Left renal cortex interstitium (tissue), 4 donors: ENCODE measurements at regions not wholly inside any gene's neighbourhood (a gene's known extent, or its start where the extent isn't known, plus 50 kb on each side); places are given as distances from the start of the nearest gene placed in this dataset.

Experiments used
- DNase-seq, 4 donors: peaks; one replicate each; pipeline ENCODE4 v3.0.0-alpha.2; 2013; ENCODE audit warnings: low read depth in 4 of 4, low spot score in 2 of 4, missing footprints in 1 of 4

DNA sequence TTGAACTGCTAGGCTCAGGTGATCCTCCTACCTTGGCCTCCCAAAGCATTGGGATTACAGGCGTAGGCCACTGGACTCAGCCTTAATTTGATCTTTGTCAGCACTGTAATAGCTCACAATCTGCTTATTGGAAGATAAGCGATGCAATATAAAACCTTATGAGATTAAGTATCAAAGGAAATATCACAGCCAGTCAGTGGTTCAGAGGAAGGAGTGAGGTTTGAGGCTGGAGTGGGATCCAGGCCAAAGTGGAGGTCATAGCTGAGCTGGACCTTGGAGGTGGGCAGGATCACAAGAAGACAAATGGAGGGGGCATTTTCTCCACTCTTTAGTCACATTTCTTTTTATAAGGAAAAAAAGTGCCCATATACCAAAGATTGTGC, 228.5 kb downstream of the RHOU start:
- no peak for DNase-seq

DNA sequence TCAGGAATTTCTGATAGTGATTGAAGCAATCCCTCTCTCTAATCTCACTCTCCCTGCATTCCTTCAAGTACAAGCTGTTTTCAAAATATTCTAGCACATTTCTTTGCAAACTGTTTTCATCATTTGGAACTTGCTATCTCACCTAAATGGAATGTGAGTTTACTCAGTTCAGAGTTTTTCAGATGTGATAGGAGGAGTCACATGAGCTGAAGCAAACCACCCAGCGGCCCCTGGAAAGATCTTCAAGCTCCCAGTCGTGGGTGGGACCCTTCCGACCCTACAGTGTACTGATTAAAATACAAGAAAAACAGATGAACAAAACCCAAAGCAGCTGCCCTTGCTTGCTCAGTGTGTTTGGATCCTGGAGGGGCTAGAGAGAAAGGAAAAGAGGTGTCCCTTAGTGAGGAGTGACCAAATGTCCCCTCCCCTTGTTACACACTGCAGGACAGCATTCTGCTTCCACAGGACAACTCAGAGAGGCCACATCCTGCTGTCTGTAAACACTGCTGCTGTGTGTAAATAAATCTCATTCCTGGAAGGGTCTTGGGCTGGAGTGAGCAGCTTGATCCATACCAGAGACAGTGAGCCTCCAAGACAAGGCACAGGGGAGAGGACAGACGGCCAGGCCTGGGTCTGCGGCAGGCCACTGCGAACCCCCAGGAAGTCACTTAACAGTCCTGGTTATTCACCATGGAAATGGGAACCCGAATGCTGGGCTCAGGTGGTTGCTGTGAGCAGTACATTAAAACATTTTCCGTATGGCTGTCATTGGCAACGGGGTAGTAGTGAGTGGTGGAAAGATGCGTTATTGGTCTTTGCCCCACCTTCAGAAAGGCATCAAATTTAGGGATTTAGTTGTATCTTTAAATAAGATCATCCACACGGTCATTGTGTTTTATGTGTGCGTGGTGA, 229.2 kb downstream of the RHOU start:
- DNase-seq = no peak

DNA sequence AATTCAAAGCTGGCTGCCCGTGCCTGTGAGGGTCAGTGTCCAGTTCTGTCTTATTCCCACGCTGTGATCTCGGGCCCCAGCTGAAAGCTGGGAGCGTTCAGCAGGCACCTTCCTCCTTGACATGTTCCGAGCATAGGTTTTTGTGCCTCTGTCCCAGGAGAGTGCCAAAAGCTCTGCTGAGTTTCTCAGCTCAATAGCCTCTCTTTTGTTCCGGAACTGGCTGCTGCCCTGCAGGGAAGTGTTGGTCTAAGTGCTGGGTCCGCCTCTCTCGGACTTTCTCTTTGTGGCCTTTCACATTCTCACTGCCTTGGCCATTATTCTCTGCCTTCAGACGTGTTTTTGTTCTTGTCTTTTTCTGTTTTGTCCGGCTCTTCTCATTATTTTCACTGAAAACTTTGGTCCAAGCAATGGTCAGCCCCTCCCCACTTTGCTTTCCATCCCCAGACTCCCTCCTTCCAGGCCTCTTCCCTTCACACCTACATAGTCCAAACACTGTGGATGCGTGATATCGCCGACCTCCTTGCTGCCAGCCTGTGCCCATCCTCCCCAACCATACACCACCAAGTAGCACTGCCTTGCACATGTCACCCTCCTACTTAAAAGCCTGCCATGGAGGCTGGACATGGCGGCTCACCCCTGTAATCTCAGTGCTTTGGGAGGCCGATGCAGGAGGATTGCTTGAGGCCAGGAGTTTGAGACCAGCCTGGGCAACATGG, 233.8 kb downstream of the RHOU start:
- DNase-seq = no peak

DNA sequence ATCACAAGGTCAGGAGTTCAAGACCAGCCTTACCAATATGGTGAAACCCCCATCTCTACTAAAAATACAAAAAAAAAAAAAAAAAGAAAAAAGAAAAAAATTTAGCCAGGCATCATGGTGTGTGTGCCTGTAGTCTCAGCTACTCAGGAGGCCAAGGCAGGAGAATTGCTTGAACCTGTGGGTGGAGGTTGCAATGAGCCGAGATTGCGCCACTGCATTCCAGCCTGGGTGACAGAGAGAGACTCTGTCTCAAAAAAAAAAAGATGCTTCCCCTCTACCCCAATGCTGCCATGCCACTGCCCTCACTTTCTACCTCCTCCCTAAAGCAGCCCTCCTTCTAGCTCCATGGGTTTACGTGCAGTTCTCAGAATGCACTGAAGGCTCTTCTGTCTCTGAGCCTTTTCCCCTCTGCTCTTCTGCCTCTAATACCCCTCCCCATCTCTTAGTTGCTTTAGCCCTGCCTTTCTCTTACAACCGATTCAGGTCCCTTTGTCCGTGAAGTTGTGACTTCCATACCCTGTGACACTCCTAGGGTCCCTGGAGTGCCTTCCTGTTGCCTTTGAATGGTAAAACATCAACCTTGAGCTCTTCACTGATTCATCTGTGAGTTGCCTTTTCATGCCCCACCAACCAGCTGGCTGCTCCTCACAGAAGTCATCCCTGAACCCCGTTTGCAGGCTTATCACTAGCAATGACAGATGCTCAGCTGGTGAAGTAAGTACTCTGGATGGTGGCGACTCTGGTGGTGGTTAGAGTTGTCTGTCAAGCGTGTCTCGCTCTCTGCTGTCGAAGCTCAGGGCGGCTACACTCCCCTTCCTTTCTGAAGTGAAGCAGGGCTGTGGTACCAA, 234.9 kb downstream of the RHOU start:
- DNase-seq = no peak

DNA sequence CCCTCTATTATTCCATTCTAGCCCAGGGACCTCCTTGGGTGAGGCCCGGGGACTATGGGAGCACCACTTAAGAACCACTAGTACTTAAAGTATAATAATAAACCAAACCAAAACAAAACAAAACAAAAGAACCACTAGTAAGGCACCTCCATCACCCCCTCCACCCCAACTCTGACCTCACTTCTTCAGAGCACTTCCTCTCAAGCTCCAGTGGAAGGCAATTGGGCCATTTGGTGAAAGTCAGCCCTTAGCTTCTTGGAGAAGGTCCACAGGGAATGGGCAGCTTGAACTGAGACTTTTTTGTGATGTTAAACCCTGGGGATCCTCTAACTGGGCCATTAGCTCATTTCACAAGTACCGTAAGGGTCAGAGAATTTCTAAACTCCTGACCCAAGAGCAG, 237.3 kb downstream of the RHOU start:
- DNase-seq = no peak

DNA sequence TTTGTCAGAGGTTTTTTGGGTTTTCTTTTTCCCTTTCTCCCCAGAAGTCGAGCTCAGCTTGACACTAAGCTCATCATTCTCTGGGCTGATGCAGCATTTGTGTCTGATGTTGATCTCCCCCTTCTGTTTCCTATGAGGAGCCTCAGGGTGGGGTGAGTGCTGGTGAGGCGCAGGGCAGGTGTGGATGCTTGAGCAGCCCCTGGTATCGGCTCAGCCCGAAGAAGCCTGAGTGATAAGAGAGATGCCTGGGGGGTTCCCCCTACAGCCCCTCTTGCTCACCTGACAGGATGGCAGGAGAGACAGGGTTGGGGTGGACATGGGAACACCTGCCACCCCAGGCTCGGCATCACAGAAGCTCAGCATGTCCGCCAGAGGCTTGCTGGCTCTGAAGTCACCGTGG, 239.0 kb downstream of the RHOU start:
- no peak for DNase-seq

DNA sequence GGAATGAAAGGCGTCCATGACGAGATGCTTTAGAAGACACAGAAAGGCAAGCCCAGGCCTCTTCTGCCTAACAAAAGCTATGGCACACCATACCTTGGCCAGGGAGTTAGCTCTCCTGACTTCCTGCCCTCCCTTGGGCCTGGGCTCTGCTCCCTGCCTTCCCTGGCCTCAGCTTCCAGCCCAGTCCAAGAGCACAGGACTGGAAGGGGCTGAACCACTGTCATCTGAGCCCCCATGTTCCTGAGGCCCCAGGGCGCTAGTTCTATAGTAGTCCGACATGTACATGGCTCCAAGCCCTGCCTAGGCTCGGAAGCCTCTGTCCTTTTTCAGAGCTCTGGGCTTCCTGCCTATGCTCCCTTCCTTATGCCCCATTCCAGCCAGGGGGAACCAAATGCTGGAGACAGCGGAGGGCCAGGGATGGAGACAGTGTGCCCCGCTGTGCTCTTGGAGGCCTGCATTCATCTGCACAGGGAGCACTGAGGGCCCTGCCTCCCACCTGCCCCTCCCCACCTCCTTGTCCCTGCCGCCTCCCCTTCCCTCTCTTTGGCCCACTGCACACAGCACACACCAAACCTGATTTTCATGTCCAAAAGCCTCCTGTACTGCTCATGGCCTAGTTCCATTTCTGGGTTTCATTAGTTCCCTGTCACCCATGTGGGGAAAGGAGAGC, 240.1 kb downstream of the RHOU start:
- DNase-seq = no peak

DNA sequence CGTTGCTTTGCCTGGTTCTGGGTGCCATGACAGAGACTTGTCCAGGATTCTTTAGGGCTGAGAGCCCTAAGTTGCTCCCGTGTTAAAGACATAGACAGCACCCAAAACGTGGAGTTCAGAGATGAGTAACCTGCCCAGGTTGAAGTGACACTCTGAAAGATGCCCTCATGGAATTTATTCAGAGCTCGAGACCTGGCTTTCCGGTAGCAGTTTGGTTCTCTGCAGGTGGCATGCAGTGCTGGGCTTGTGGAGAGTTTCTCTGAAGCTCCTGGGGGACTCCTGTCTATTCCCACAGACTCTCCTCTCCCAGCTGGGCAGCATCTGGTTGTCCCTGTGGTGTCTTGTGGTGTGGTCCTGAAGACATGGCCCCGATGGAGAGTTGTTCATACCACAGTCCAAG, 241.0 kb downstream of the RHOU start:
- no peak for DNase-seq

DNA sequence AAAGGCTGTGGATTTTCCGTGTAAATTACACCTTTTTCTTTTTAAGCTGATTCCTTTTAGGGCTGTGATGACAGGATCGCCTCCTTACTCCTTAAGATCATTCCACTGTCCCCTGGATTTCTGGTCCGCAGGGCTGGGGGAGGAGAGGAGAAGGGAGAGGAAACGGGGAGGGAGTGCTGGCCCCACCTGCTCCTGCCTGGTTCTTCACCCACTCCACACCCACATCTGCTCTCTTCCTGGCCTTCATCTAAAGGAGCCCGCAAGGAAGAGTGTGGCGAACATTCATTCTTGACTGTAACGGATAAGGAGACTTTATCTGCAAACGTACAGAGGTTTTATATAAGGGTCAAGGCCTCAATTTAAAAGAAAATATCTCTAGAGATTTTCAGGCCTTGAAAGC, 242.0 kb downstream of the RHOU start:
- DNase-seq = no peak

DNA sequence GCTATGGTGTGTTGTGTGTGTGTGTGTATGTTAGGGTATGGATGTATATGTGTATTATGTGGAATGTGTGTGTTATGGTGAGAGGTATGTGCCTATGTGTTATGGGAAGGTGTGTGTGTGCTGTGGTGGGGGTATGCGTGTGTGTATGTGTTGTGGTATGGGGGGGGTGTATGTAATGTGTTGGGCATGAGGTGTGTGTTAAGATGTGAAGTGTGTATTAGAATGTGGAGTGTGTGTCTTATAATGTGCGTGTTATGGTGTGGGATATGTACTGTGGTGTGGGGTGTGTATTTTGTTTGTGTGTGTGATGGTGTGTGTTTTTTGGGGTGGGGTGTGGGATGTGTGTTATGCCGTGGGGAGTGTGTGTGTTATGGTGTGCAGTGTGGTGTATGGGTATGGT, 242.5 kb downstream of the RHOU start:
- DNase-seq = no peak

DNA sequence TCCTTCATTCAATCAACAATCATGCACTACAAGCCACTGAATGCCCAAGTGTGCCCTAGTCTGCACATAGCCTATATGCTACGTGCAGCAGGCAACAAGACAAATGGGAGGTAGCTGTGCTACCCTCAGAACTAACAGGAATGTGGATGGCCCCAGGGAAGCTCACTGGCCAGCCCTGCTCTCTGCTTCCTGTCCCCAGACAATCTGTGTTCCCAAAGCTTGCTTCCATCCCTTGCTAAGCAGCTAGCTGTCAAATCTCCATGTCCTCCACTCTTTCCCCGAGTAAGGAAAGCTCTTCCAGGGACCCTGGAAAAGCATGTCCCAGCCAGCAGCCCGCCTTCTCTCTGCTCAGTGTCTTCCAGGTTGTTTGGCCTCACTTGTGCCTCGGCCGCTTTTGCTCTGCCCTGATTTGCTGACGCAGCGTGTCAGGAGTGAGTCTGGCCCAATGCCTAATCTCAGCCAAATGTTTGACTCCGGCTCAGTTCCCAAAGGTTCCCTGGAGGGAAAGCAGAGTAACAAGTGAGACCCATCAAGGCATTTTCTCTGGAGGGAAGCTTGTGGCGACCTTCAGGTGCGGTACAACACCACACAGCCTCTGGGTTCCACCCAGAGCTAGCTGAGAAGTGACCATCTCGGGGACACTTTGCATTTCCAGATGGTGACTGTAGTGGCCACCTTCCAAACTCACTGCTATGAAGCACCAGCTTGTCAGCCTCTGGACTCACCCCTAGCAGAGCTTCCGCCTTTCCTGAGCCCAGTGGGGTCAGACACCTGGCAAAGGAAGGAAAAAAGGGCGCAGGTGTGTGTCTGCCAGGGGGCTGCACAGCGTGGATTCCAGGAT, 243.4 kb downstream of the RHOU start:
- DNase-seq = no peak

DNA sequence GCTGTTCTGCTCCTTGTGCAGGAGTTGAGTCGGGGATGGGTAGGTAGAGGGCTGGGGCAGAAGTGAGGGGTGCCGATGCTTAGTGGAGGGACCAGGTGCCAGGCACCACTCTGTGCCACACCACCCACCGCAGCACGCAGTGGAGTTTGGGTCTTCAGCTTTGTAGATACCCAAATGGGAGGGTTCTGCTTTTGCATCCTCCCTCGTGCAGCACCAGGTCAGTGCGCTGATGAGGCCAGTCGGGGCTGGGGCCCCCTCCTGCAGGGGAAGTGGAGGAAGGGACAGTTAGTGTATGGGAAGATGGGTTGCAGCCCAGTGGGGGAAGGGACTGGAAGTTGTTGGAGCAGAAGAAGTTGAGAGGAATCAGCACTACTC, 244.0 kb downstream of the RHOU start:
- DNase-seq = no peak

DNA sequence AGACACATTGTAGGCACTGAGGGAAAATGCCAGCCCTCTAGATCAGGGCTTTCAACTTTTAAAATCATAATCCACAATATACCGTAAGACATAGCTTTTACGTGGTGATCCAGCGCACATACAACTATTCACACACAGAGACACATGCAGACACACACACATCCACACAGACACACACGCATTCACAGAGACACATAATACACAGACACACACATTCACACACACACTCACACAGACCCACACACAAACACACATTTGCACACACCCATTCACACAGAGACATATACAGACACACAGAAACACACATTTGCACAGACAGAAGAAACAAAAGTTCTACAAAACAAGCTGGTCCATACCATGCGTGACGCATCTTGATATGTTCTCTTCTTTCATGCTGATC, 244.5 kb downstream of the RHOU start:
- no peak for DNase-seq

DNA sequence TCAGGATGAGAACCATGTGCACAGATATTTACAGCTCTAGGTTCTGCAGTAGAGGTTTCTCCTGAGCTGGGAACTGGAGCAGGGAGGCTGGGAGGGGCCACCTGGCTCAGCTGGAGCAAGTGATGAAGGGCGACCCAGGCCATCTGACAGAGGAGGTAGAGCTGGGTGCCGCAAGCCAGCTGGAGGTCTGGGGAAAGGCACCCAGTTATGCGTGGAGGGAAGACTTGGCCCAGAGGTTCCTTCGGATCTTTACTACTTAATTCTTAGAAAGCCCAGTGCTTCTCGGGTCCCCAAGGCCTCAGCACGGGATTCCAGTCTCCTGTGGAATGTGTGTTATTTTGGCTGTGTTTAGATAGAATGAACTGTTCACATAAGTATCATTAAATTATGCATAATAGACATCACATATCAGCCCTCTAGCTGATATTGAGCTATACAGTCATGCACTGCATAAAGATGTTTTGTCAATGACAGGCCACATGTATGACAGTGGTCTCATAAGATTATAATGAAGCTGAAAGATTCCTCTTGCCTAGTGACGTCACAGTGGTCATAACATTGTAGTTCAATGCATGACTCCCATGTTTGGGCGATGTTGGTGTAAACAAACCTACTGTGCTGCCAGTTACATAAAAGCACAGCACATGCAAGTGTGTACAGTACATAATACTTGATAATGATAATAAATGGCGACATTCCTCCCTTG, 245.1 kb downstream of the RHOU start:
- no peak for DNase-seq

DNA sequence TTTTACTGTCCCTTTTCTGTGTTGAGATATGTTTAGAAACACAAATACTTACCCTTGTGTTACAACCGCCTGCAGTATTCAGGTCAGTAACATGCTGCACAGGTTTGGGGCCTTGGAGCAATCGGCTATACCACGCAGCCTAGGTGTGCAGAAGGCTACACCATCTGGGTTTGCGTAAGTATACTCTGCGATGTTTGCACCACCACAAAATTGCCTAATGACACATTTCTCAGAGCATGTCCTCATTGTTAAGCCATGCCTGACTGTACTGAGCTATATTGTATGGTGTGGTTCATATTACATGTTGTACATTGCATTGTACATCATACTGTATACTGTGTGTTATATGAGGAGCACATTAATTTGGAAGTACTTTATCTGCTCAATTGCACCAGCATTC, 247.4 kb downstream of the RHOU start:
- DNase-seq = no peak

DNA sequence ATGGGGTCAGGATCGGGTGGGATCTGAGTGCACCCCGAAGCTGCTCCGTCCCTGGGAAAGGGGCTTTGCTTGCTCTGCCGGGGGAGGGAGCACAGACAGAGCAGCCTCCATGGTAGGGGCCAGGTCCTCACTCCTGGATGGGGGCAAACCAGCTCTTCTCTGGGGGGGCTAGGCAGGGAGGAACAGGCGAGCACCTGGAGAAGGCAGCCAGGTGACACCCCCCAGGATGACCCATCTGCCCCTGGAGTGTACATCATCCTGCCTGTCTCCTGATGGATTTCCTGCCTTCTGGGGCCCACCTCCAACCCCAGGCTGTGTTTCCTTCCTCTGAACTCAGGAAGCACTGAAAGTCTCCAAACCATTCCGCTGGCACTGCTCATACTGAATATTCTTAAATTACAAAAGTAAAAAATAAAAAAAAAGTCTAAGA, 248.0 kb downstream of the RHOU start:
- no peak for DNase-seq

DNA sequence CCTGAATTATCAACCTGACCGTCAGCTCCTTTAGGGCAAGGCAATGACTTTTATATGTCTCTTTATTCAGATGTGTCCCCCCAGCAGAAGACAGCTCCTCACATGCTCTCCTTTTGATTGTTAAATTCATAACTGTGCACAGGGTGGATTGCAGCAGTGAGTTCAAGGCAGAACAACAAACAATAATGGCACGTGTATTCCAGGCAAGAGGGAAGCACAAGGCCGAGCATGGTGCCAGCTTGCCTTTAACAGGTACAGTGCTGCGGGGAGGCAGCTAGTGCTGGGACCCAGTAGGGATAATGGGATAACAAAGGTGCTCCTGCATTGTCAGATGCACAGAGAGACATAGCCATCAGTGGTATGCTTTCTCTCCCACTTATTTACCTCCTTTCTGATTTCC, 248.4 kb downstream of the RHOU start:
- no peak for DNase-seq

DNA sequence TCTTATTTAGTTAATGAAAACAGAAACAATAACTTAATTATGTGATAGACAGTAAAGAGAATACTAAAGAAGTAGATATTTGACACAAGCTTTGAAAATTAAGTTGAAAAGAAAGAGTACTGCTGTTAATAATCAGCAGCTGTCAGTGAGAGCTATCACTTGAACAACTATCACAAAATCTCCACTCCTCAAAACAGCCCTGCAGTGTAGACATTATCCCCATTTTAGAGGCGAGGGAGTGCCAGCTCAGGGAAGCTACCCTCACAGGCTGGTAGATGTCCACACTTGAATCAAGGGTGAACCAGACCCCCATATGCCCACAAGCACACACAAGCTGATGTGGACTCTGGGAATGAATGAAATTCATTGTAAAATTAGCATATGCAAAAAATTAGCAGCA, 248.8 kb downstream of the RHOU start:
- no peak for DNase-seq
